TTC549 (cell line): ENCODE measurements at regions not wholly inside any gene's neighbourhood (a gene's known extent, or its start where the extent isn't known, plus 50 kb on each side); places are given as distances from the start of the nearest gene placed in this dataset.

Experiments used
- FAIRE-seq: peaks from 2 replicates; lab custom pipeline; 2012; peaks lifted over from hg19 to GRCh38; lab: Jason Lieb, UNC

- no peak for FAIRE-seq
Observed at GRCh38 chr3:106629215-106629832, 747.9 kb upstream of the CCDC54 start.

- FAIRE-seq, result no peak
Observed at GRCh38 chr3:106631373-106632108, 745.7 kb upstream of the CCDC54 start.

- FAIRE-seq, result no peak
Observed at GRCh38 chr3:106635271-106635670, 742.0 kb upstream of the CCDC54 start.

- FAIRE-seq, result no peak
Observed at GRCh38 chr3:106635826-106636225, 741.4 kb upstream of the CCDC54 start.

- FAIRE-seq, result no peak
Observed at GRCh38 chr3:106640353-106640752, 736.9 kb upstream of the CCDC54 start.

GRCh38 chr3:106642161-106642560, 735.1 kb upstream of the CCDC54 start:
- no peak for FAIRE-seq

- FAIRE-seq, result no peak
Observed at GRCh38 chr3:106643684-106644161, 733.5 kb upstream of the CCDC54 start.

DNA sequence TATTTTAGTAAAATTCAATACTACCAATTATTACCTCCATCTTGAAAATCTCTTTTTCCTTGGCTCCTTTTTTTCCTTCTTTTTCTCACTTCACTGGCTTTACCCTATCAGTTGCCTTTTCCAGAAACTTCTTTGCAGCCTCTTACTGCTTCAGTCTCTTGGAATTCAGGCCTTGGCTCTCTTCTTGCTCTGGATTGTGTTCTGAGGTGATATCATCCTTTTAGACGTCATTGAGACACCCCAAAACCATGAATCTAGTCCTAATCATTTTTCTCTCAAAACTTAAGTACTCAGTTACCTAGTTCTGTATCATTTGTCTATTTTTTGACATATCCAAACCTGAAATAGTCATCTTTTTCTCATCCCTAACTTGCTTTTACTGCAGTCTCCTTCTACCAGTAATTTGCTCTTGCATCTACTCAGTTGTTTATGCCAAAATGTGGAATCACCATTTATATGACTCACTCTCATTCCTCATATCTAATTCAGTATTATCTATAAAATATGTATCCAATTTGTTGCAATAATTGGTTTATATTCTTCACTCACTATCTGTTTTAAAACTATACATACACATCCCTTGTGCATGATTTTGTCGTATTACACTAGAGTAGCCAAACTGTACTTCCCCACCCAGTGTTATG, 703.2 kb upstream of the CCDC54 start:
- FAIRE-seq, result no peak

- no peak for FAIRE-seq
Observed at GRCh38 chr3:106675451-106675850, 701.8 kb upstream of the CCDC54 start.

GRCh38 chr3:106678657-106679390, 698.4 kb upstream of the CCDC54 start:
- no peak for FAIRE-seq

- FAIRE-seq, result no peak
Observed at GRCh38 chr3:106683953-106684620, 693.2 kb upstream of the CCDC54 start.

GRCh38 chr3:106685745-106686144, 691.5 kb upstream of the CCDC54 start:
- no peak for FAIRE-seq

DNA sequence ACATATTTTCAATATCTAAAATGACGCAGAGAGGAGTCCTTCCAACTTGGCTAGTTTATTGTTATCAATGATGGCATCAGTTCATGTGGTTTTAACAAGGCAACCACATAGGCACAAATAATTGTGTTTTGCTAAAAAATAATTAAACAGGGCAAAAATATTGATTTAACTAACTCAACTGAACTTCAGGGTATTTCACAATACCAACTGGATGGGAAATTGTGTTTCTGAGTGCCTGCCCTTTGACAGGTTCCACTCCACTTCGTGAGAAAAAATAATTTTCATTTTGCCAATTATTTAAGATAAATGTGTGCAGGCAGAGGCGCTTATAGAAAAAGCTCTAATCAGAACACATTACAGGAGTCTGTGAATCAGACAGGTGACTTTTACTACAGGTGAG, 689.3 kb upstream of the CCDC54 start:
- no peak for FAIRE-seq

GRCh38 chr3:106688464-106688863, 688.8 kb upstream of the CCDC54 start:
- FAIRE-seq, result no peak

DNA sequence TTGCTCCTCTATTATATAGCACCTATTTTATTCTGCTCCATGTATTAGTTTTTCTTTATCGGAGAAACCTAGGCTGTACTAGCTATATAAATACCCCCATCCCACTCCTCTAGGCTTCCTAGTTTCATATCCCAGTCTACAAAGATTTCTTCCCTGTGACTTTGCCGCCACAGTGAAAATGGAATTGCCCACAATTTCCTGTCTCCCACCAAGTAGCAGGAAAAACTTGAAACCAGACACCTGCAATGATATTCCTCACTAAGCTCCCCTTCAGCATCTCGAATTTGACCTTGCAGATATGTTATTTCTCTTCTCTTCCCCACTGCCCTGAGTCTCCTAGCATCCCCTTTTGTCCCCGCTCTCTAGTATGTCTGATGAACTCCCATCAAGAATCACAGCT, 685.8 kb upstream of the CCDC54 start:
- FAIRE-seq, result no peak

DNA sequence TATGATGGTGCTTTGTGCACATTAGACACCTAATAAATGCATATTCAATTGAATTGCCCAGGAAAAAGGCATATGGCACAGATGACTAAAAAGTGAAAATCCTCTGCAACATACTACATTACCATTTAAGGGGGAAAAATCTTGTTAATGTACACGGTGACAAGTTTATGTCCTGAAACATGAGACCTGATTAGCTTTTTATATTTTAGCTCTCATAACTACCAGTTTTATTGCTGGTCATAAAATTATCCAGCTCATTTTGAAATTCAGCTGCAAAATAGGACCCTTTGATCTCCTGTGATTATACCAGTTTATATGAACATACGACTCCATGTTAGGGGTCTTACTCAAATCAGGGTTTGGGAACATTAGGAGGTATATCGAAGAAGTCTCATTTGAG, 684.6 kb upstream of the CCDC54 start:
- no peak for FAIRE-seq

- no peak for FAIRE-seq
Observed at GRCh38 chr3:106699122-106699521, 678.1 kb upstream of the CCDC54 start.

DNA sequence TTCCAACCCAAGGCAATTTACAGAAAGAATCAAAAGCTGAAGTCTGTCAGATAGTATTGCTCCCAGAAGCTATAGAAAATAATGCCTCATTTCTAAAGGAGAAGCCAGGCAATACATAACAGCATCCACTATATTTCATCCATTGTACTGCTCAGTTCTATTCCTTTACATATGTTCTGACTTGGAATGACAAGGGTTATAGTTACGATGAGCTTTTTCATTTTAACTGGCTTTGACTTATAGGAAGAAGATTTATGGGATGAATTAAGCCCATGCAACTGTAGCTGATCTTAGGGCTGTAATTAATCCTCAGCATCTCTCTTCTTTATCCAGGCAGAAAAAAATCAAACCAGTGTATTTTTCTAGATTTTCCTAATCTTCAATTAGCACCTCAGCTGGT, 676.3 kb upstream of the CCDC54 start:
- no peak for FAIRE-seq

GRCh38 chr3:106703524-106703923, 673.7 kb upstream of the CCDC54 start:
- no peak for FAIRE-seq

DNA sequence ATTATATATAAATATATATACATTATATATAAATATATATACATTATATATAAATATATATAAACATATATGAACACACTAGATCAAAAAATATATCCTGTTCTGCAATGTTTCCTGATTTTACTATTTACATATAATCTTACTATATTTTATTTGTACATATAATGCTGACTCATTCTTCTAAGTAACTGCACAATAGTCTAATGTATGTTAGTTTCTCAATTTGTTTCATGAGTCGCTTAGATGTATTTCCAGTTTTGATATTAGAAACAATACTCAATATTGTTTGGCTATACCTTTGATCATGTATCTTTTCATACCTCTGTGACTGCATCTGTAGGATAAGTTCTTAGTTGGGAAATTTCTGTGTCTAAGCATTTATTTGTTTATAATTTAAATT, 669.9 kb upstream of the CCDC54 start:
- no peak for FAIRE-seq

DNA sequence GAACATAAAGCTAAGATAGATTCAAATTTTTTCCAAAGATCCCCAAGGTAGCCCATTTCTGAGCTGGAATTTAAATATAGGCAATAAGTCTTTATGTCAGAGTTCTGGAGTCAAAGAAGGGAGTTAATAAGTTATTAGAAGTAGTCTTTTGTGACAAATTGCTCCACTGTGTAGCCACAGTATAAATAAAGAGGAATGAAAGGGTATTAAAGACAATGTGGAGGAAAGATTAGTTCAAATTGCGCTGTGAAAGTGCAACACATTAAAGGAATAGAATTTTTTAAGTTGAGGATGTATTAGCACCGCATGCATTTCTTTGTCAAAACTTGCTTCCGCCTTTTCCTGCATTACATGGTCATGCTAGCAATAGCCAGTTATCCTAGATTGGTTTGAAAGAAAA, 666.6 kb upstream of the CCDC54 start:
- FAIRE-seq, result no peak

- FAIRE-seq, result no peak
Observed at GRCh38 chr3:106711650-106712049, 665.6 kb upstream of the CCDC54 start.
